ENCODE measurements at regions not wholly inside any gene's neighbourhood (a gene's known extent, or its start where the extent isn't known, plus 50 kb on each side); places are given as distances from the start of the nearest gene placed in this dataset.
"Not testable (repeated sequence)": the region's sequence is repeated elsewhere in the genome, so short reads cannot be mapped to it uniquely, and the experiment has no call there.

DNA sequence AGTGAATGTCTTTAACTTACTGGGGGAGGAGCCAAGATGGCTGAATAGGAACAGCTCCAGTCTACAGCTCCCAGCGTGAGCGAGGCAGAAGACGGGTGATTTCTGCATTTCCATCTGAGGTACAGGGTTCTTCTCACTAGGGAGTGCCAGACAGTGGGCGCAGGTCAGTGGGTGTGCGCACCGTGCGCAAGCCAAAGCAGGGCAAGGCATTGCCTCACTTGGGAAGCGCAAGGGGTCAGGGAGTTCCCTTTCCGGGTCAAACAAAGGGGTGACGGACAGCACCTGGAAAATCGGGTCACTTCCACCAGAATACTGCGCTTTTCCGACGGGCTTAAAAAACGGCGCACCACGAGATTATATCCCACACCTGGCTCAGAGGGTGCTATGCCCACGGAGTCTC lies 187.3 kb downstream of the CHIC2 start:
- H3K9ac ChIP-seq (ENCODE audit: low read length in 2 of 2), result not testable (repeated sequence)

DNA sequence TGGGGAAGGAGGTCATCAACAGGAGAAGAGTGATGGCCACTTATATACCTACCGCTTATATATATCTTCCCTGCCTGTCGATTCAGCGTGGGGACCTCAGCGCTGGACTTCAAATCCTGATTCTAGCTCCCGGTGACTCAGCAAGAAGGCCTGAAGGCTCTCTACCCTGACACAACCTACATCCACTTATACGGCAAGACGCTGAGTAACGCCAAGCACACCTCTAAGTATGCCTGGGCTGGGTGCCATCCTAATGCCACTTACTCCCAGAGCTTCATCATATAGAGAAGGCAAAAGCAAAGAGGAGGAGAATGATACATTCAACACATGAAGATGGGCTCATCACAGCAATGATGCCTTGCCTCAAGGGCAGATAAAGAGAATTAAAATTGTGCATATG lies 198.3 kb downstream of the CHIC2 start:
- Histone ChIP-seq H3K9ac (ENCODE audit: low read length in 2 of 2) (no peak overlapping the region), H3K4me3 (ENCODE audit: low read length in 2 of 2) (no peak overlapping the region), H3K36me3 (ENCODE audit: control insufficient read depth in 2 of 2, insufficient read depth in 2 of 2, low read length in 2 of 2) (no peaks in the 10 kb centered on the region), H3K27me3 (ENCODE audit: control insufficient read depth in 1 of 2, insufficient read depth in 2 of 2, low read length in 2 of 2) (no peaks in the 10 kb centered on the region), H3K27ac (ENCODE audit: low read length) (no peak overlapping the region), H3K9me3 (ENCODE audit: control insufficient read depth in 2 of 2, low read length in 2 of 2) (no peaks in the 10 kb centered on the region), H3K4me1 (ENCODE audit: control insufficient read depth, insufficient read depth, low read length) (no peaks in the 10 kb centered on the region)

More for the DNA sequence above, 187.3 kb downstream of the CHIC2 start:
- H3K27me3 ChIP-seq (ENCODE audit: control insufficient read depth in 1 of 2, insufficient read depth in 2 of 2, low read length in 2 of 2); H3K27ac ChIP-seq (ENCODE audit: low read length); H3K4me1 ChIP-seq (ENCODE audit: control insufficient read depth, insufficient read depth, low read length); H3K4me3 ChIP-seq (ENCODE audit: low read length in 2 of 2); H3K36me3 ChIP-seq (ENCODE audit: control insufficient read depth in 2 of 2, insufficient read depth in 2 of 2, low read length in 2 of 2); H3K9me3 ChIP-seq (ENCODE audit: control insufficient read depth in 2 of 2, low read length in 2 of 2): not testable (repeated sequence)

DNA sequence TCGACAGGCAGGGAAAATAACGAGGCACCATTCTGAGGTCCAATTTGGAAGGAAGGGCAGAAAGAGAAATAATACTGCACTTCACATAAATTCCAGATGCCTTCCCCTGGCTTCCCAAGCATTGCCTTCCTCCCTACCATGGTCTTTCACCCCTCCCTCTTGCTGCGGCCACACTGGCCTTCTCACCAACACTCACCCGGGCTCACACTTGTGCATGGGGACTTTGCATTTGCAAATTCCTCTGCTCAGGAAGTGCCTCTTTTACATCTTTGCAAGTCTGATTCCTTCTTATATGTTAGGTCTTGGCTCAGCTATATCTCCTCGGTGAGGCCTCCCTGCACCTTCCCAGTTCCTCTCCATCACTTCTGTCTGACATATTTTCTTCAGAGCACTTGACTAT lies 199.4 kb downstream of the CHIC2 start:
- Histone ChIP-seq H3K27me3 (ENCODE audit: control insufficient read depth in 1 of 2, insufficient read depth in 2 of 2, low read length in 2 of 2) (no peaks in the 10 kb centered on the region), H3K4me1 (ENCODE audit: control insufficient read depth, insufficient read depth, low read length) (no peaks in the 10 kb centered on the region), H3K36me3 (ENCODE audit: control insufficient read depth in 2 of 2, insufficient read depth in 2 of 2, low read length in 2 of 2) (no peaks in the 10 kb centered on the region), H3K27ac (ENCODE audit: low read length) (no peak overlapping the region), H3K4me3 (ENCODE audit: low read length in 2 of 2) (no peak overlapping the region), H3K9me3 (ENCODE audit: control insufficient read depth in 2 of 2, low read length in 2 of 2) (no peaks in the 10 kb centered on the region), H3K9ac (ENCODE audit: low read length in 2 of 2) (no peak overlapping the region)

DNA sequence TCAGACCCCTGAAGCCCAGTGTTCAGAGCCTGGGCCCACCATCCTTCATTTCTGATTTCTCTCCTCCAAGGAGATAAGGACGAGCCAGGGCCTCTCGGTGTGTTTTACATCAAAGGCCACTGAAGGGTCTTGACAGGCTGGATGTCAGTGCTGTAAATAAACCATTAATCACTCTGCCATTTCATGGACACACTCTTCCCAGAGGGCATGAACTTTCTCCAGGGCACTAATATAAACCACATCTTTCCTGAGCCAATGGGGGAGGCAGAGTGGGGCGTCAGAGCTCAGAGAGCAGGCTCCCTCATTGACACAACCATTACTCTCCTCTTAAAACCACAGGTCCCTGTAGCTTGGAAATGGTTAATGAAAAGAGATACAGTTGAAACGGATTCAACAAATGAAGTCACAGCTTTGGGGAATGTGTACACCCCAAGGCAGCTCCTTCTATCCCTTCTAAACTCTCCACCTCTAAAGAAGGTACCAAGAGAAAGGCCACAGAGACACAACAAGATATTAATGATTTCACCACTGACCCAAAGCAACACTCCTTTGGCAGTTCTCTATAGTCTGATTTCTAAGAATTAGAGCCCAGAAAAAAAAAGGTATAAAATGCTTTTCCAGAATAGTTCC lies 200.6 kb downstream of the CHIC2 start:
- Histone ChIP-seq H3K4me1 (ENCODE audit: control insufficient read depth, insufficient read depth, low read length) (no peaks in the 10 kb centered on the region), H3K27me3 (ENCODE audit: control insufficient read depth in 1 of 2, insufficient read depth in 2 of 2, low read length in 2 of 2) (no peaks in the 10 kb centered on the region), H3K36me3 (ENCODE audit: control insufficient read depth in 2 of 2, insufficient read depth in 2 of 2, low read length in 2 of 2) (no peaks in the 10 kb centered on the region), H3K4me3 (ENCODE audit: low read length in 2 of 2) (no peak overlapping the region), H3K9ac (ENCODE audit: low read length in 2 of 2) (no peak overlapping the region), H3K9me3 (ENCODE audit: control insufficient read depth in 2 of 2, low read length in 2 of 2) (no peaks in the 10 kb centered on the region), H3K27ac (ENCODE audit: low read length) (no peak overlapping the region)

DNA sequence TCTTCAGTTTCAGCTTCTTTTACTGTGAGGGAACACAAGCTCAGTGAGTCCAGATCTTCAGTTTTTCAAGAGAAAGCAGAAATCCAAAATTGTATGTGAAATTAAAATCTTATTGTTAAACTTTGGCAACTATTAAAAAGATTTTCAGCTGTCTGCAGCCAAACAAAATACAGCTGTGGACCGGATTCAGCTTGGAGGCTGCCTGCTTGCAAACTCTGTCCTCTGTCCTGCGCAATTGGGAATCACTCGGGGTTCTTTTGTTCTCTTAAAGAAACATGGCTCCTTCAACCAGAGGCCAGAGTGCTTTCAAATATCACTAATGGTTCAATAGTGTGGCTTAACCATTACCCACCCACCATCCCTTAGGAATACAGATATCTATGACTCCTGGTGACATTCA lies 201.2 kb downstream of the CHIC2 start:
- Histone ChIP-seq H3K36me3 (ENCODE audit: control insufficient read depth in 2 of 2, insufficient read depth in 2 of 2, low read length in 2 of 2) (no peaks in the 10 kb centered on the region), H3K27ac (ENCODE audit: low read length) (no peak overlapping the region), H3K4me3 (ENCODE audit: low read length in 2 of 2) (no peak overlapping the region), H3K9ac (ENCODE audit: low read length in 2 of 2) (no peak overlapping the region), H3K9me3 (ENCODE audit: control insufficient read depth in 2 of 2, low read length in 2 of 2) (no peaks in the 10 kb centered on the region), H3K4me1 (ENCODE audit: control insufficient read depth, insufficient read depth, low read length) (no peaks in the 10 kb centered on the region), H3K27me3 (ENCODE audit: control insufficient read depth in 1 of 2, insufficient read depth in 2 of 2, low read length in 2 of 2) (no peaks in the 10 kb centered on the region)

DNA sequence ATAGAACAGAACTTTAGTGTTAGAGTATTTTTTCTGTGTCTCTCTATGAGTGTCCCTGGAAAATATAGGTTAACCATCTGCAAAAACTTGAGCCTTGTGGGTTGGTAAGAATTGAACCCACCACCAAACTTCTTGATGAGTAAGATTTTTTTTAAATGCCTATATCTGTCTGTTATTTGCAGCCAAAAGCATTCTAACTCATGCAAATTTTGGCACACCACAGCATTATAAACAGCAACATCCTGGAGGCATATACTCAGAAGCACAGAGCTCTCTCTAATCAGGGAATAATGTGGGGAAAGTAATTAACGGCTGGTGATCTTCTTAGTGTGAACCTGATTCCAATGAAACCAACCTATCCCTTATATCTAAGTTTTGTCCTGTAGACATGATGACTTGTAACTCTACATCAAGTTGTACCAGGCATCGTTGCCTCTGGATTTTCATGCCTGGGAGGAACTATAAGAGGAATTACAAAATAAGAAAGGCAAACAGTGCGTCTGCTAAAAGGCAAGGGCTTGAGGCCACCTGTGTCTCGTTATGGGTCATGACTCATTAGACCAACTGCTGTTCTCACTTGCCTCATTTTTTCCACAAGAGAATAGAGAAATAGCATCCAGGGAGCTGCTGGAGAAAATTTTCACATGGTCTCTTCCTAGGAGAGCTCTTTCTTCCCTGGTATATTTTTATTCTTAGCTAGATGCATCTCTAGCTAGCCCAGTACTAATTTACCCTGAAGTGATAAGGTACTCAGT lies 202.4 kb downstream of the CHIC2 start:
- Histone ChIP-seq H3K4me1 (ENCODE audit: control insufficient read depth, insufficient read depth, low read length) (no peaks in the 10 kb centered on the region), H3K4me3 (ENCODE audit: low read length in 2 of 2) (no peak overlapping the region), H3K9me3 (ENCODE audit: control insufficient read depth in 2 of 2, low read length in 2 of 2) (no peaks in the 10 kb centered on the region), H3K9ac (ENCODE audit: low read length in 2 of 2) (no peak overlapping the region), H3K36me3 (ENCODE audit: control insufficient read depth in 2 of 2, insufficient read depth in 2 of 2, low read length in 2 of 2) (no peaks in the 10 kb centered on the region), H3K27ac (ENCODE audit: low read length) (no peak overlapping the region), H3K27me3 (ENCODE audit: control insufficient read depth in 1 of 2, insufficient read depth in 2 of 2, low read length in 2 of 2) (no peaks in the 10 kb centered on the region)

DNA sequence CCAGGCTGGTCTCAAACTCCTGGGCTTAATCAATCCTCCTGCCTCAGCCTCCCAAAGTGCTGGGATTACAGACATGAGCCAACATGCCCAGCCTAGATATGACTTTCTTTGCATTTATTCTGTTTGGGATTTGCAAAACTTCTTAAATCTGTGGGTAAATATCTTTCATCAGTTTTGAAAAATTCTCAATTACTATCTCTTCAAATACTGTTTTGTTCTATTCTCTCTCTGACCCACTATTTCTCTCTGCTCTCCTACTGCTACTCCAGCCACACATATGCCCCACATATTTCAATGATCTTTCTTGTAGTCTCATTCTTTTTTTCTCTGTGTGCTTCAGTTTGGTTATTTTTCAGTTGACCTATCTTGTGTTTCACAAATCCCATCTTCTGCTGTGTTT lies 205.1 kb downstream of the CHIC2 start:
- no peaks in the 10 kb centered on the region for H3K27me3 ChIP-seq (ENCODE audit: control insufficient read depth in 1 of 2, insufficient read depth in 2 of 2, low read length in 2 of 2)
- H3K4me1 ChIP-seq (ENCODE audit: control insufficient read depth, insufficient read depth, low read length), result no peaks in the 10 kb centered on the region
- no peak overlapping the region for H3K9ac ChIP-seq (ENCODE audit: low read length in 2 of 2)
- no peaks in the 10 kb centered on the region for H3K9me3 ChIP-seq (ENCODE audit: control insufficient read depth in 2 of 2, low read length in 2 of 2)
- no peak overlapping the region for H3K4me3 ChIP-seq (ENCODE audit: low read length in 2 of 2)
- no peak overlapping the region for H3K27ac ChIP-seq (ENCODE audit: low read length)
- H3K36me3 ChIP-seq (ENCODE audit: control insufficient read depth in 2 of 2, insufficient read depth in 2 of 2, low read length in 2 of 2), result no peaks in the 10 kb centered on the region

DNA sequence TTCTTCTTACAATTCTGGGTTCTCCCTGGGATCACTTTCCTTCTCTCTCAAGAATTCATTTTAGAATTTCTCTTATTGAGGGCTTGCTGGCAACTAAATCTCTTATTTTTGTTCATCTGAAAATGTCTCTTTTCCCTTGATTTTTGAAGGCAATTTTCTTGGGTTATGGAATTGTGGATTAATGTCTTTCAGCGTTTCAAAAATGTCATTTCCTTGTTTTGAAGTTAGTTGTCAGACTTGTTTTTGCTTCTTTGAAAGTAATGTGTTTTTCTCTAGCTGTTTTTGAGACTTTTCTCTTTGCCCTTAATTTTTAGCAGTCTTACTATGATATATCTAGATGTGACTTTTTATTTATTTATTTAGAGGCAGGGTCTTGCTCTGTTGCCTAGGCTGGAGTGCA lies 205.7 kb downstream of the CHIC2 start:
- Histone ChIP-seq H3K9me3 (ENCODE audit: control insufficient read depth in 2 of 2, low read length in 2 of 2) (no peaks in the 10 kb centered on the region), H3K27me3 (ENCODE audit: control insufficient read depth in 1 of 2, insufficient read depth in 2 of 2, low read length in 2 of 2) (no peaks in the 10 kb centered on the region), H3K9ac (ENCODE audit: low read length in 2 of 2) (no peak overlapping the region), H3K27ac (ENCODE audit: low read length) (no peak overlapping the region), H3K4me3 (ENCODE audit: low read length in 2 of 2) (no peak overlapping the region), H3K36me3 (ENCODE audit: control insufficient read depth in 2 of 2, insufficient read depth in 2 of 2, low read length in 2 of 2) (no peaks in the 10 kb centered on the region), H3K4me1 (ENCODE audit: control insufficient read depth, insufficient read depth, low read length) (no peaks in the 10 kb centered on the region)

DNA sequence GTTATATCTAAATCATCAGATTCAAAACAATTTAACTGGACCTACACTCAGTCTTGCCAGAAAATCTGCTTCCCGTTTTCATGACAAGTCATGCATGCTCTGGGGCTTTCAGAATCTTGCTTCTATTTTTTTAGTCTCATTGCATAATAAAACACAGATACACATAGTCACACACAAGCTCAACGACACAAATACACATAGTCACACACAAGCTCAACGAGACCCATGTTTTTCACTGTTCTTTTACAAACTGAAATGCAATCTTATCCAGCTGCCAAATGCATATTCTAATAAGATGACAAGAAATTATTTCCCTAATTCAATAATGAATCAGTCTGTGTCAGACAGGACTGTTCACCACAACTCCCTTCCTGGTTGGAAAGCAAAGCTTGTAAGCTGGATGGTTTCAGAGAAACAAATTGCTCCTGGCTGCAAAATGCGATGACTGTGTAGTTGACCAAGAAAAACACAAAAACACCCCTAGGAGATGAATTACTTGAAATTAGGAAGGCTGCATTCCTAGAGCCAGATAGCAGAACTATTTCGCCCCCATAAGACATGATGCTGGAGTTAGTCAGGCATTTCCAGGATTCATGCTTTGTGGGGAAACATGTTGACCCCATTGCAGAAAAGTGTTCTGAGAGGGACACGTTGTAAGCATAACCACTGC lies 208.7 kb downstream of the CHIC2 start:
- H3K27me3 ChIP-seq (ENCODE audit: control insufficient read depth in 1 of 2, insufficient read depth in 2 of 2, low read length in 2 of 2), result no peaks in the 10 kb centered on the region
- no peak overlapping the region for H3K4me3 ChIP-seq (ENCODE audit: low read length in 2 of 2)
- no peak overlapping the region for H3K27ac ChIP-seq (ENCODE audit: low read length)
- no peaks in the 10 kb centered on the region for H3K4me1 ChIP-seq (ENCODE audit: control insufficient read depth, insufficient read depth, low read length)
- H3K9ac ChIP-seq (ENCODE audit: low read length in 2 of 2), result no peak overlapping the region
- H3K9me3 ChIP-seq (ENCODE audit: control insufficient read depth in 2 of 2, low read length in 2 of 2), result no peaks in the 10 kb centered on the region
- no peaks in the 10 kb centered on the region for H3K36me3 ChIP-seq (ENCODE audit: control insufficient read depth in 2 of 2, insufficient read depth in 2 of 2, low read length in 2 of 2)

DNA sequence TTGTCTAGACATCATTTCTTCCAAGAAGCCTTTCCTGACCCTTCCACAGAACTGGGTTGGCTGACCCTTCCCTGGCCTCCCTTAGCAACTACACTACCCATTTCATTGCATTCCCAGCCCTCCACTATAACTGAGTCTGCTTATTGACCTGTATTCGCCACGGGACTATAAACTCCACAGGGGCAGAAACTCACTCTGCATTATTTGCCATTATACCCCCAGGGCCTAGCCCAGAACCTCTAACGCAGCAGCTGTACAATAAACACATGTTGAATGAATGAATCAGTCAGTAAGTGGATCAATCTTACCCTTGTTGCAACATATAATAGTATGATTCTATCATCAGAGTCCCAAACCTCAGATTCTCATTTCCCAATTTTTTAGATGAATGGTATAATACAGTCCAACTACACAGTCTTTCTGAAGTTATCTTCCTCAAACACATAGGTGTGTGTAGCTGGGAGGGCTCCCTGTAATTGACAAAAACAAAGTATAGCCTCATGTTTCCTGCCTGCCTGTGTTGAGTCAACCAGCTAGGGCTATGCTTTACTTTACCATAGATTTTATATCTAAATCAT lies 209.3 kb downstream of the CHIC2 start:
- Histone ChIP-seq H3K9me3 (ENCODE audit: control insufficient read depth in 2 of 2, low read length in 2 of 2) (no peaks in the 10 kb centered on the region), H3K9ac (ENCODE audit: low read length in 2 of 2) (no peak overlapping the region), H3K36me3 (ENCODE audit: control insufficient read depth in 2 of 2, insufficient read depth in 2 of 2, low read length in 2 of 2) (no peaks in the 10 kb centered on the region), H3K27me3 (ENCODE audit: control insufficient read depth in 1 of 2, insufficient read depth in 2 of 2, low read length in 2 of 2) (no peaks in the 10 kb centered on the region), H3K4me3 (ENCODE audit: low read length in 2 of 2) (no peak overlapping the region), H3K27ac (ENCODE audit: low read length) (no peak overlapping the region), H3K4me1 (ENCODE audit: control insufficient read depth, insufficient read depth, low read length) (no peaks in the 10 kb centered on the region)

DNA sequence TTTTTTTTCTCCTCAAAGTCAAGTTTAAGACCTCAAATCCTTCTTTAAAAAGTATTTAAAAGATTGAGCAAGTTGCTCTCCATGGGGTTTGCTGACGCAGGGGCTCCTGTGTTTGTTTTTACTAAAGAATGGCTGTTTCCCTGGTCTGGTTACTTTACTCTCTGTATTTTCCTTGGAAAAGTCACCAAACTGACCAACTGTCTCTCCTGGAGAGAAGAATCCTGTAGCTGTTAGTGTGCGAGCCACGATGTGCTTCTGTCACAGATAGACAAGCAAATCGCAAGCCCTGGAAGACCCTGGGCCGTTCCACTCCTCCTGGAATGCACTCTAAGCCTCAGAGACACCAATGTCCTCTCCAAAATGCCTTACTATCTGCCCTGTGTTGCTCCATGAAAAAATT lies 212.1 kb downstream of the CHIC2 start:
- no peak overlapping the region for H3K4me3 ChIP-seq (ENCODE audit: low read length in 2 of 2)
- no peaks in the 10 kb centered on the region for H3K27me3 ChIP-seq (ENCODE audit: control insufficient read depth in 1 of 2, insufficient read depth in 2 of 2, low read length in 2 of 2)
- no peaks in the 10 kb centered on the region for H3K4me1 ChIP-seq (ENCODE audit: control insufficient read depth, insufficient read depth, low read length)
- no peaks in the 10 kb centered on the region for H3K36me3 ChIP-seq (ENCODE audit: control insufficient read depth in 2 of 2, insufficient read depth in 2 of 2, low read length in 2 of 2)
- H3K9me3 ChIP-seq (ENCODE audit: control insufficient read depth in 2 of 2, low read length in 2 of 2), result no peaks in the 10 kb centered on the region
- H3K27ac ChIP-seq (ENCODE audit: low read length), result no peak overlapping the region
- H3K9ac ChIP-seq (ENCODE audit: low read length in 2 of 2), result no peak overlapping the region

Measured in stomach smooth muscle (tissue), 2 donors.